MCF 10A (cell line): ENCODE measurements at regions not wholly inside any gene's neighbourhood (a gene's known extent, or its start where the extent isn't known, plus 50 kb on each side); places are given as distances from the start of the nearest gene placed in this dataset.

Experiments used
- BruUV-seq: library from RNA; stranded (reverse); fragments of 400-500 nt; replicated peaks from 2 replicates; lab custom pipeline; 2021; lab: Mats Ljungman, UMichigan
- CTCF ChIA-PET: fragments of 300-600 bp; sonication (Branson Sonifier 250); formaldehyde crosslinking; extraction: SDS; loops from one replicate; lab custom pipeline; 2021; ENCODE audit warnings: antibody characterized with exemption, inconsistent platforms; lab: Yijun Ruan, JAX
- POLR2A ChIA-PET: fragments of 300-600, 350-650 bp; sonication (Branson Sonifier 250); formaldehyde crosslinking; extraction: SDS; loops from one replicate; lab custom pipeline; 2020; ENCODE audit warnings: antibody characterized with exemption, inconsistent platforms; lab: Yijun Ruan, JAX
- DNase-seq: peaks from one replicate; pipeline ENCODE4 v3.0.0-alpha.2; 2018; ENCODE audit not compliant: unreplicated experiment
- H3K27ac Mint-ChIP-seq: one replicate; pipeline ENCODE4 v1.8.0; 2022; ENCODE audit warnings: mild to moderate bottlenecking, low read depth, mixed read lengths; ENCODE audit not compliant: unreplicated experiment
- H3K27me3 Mint-ChIP-seq: one replicate; pipeline ENCODE4 v1.8.0; 2022; ENCODE audit warnings: mixed read lengths; ENCODE audit not compliant: insufficient read depth, unreplicated experiment
- H3K36me3 Mint-ChIP-seq: one replicate; pipeline ENCODE4 v1.8.0; 2022; ENCODE audit warnings: mild to moderate bottlenecking, moderate library complexity, mixed read lengths; ENCODE audit not compliant: insufficient read depth, unreplicated experiment
- H3K4me1 Mint-ChIP-seq: one replicate; pipeline ENCODE4 v1.8.0; 2022; ENCODE audit warnings: mixed read lengths; ENCODE audit not compliant: insufficient read depth, unreplicated experiment
- H3K4me3 Mint-ChIP-seq: one replicate; pipeline ENCODE4 v1.8.0; 2022; ENCODE audit warnings: mild to moderate bottlenecking, moderate library complexity, mixed read lengths; ENCODE audit not compliant: unreplicated experiment
- H3K9me3 Mint-ChIP-seq: one replicate; pipeline ENCODE4 v1.8.0; 2022; ENCODE audit warnings: mixed read lengths; ENCODE audit not compliant: unreplicated experiment
- CTCF ChIP-seq: fragments of 200-600 bp; IDR thresholded peaks from one replicate; pipeline ENCODE4 v1.8.0; 2022; ENCODE audit warnings: antibody characterized with exemption, mild to moderate bottlenecking; ENCODE audit not compliant: unreplicated experiment
- intact Hi-C: fragments of 100-400 bp; cut with micrococcal nuclease; formaldehyde crosslinking; loops from 2 replicates; pipeline ENCODE4 v1.14.1; 2022

GRCh38 chrX:40418146-40418812 lies 162.5 kb upstream of the ATP6AP2 start:
- BruUV-seq: no TSS peak

GRCh38 chrX:40415675-40416074 lies 165.1 kb upstream of the ATP6AP2 start:
- Mint-ChIP-seq H3K9me3 (no peaks in the 10 kb centered on the region), H3K4me1 (no peaks in the 10 kb centered on the region), H3K36me3 (no peaks in the 10 kb centered on the region), H3K4me3 (no peak overlapping the region), H3K27ac (no peak overlapping the region), H3K27me3 (peaks cover 69% of the 10 kb centered on the region)
- no TSS peak for BruUV-seq
- peak; percentile 43 for DNase-seq
- POLR2A ChIA-PET: no interaction called here
- TF ChIP-seq CTCF: no peak
- CTCF ChIA-PET: interaction anchor here (0.6 to 0.8 kb wide), 2 partner anchors 12 to 630 kb away, joined by 3 to 4 read pairs; no protein-coding TSS in a partner anchor
- intact Hi-C loops: no loop called here

More at GRCh38 chrX:40418146-40418812, 162.5 kb upstream of the ATP6AP2 start:
- no peak for DNase-seq
- POLR2A ChIA-PET: no interaction called here
- CTCF ChIA-PET: interaction anchor here (0.5 kb wide), 1 partner anchor 81 kb away, joined by 4 read pairs; no protein-coding TSS in a partner anchor
- no peaks in the 10 kb centered on the region for H3K4me1 Mint-ChIP-seq
- H3K9me3 Mint-ChIP-seq: no peaks in the 10 kb centered on the region
- H3K27me3 Mint-ChIP-seq: peaks cover 71% of the 10 kb centered on the region
- H3K27ac Mint-ChIP-seq: no peak overlapping the region
- intact Hi-C loops: no loop called here
- no peak for TF ChIP-seq CTCF
- H3K4me3 Mint-ChIP-seq: no peak overlapping the region
- H3K36me3 Mint-ChIP-seq: no peaks in the 10 kb centered on the region

- POLR2A ChIA-PET: no interaction called here
- Mint-ChIP-seq H3K27me3 (peaks cover 64% of the 10 kb centered on the region), H3K36me3 (no peaks in the 10 kb centered on the region), H3K4me1 (no peaks in the 10 kb centered on the region), H3K9me3 (no peaks in the 10 kb centered on the region), H3K27ac (no peak overlapping the region), H3K4me3 (no peak overlapping the region)
- CTCF ChIA-PET: no interaction called here
- intact Hi-C loops: no loop called here
- BruUV-seq: no TSS peak
- no peak for DNase-seq
- TF ChIP-seq CTCF: no peak
These were observed 166.4 kb upstream of the ATP6AP2 start for GRCh38 chrX:40414335-40414734.

GRCh38 chrX:40411340-40412111 lies 169.2 kb upstream of the ATP6AP2 start:
- ChIA-PET POLR2A (no interaction called here), CTCF (no interaction called here)
- no peak for DNase-seq
- H3K4me3 Mint-ChIP-seq: no peak overlapping the region
- BruUV-seq: no TSS peak
- no peaks in the 10 kb centered on the region for H3K36me3 Mint-ChIP-seq
- intact Hi-C loops: no loop called here
- H3K27ac Mint-ChIP-seq: no peak overlapping the region
- TF ChIP-seq CTCF: no peak
- H3K9me3 Mint-ChIP-seq: peaks cover 15% of the 10 kb centered on the region
- no peaks in the 10 kb centered on the region for H3K4me1 Mint-ChIP-seq
- H3K27me3 Mint-ChIP-seq: peaks cover 70% of the 10 kb centered on the region
